HG03103 (cell line): ENCODE measurements at regions not wholly inside any gene's neighbourhood (a gene's known extent, or its start where the extent isn't known, plus 50 kb on each side); places are given as distances from the start of the nearest gene placed in this dataset.

ENCODE experiments used
- ATAC-seq: cut with Tn5 transposase; IDR thresholded peaks from one replicate; pipeline ENCODE4 v1.9.1; 2021; ENCODE audit warnings: low read depth; ENCODE audit not compliant: unreplicated experiment

GRCh38 chr6:100184473-100184872 lies 190.4 kb upstream of the MCHR2 start:
- ATAC-seq: no peak

GRCh38 chr6:100182313-100182712 lies 188.3 kb upstream of the MCHR2 start:
- no peak for ATAC-seq

GRCh38 chr6:100181309-100181708 lies 187.3 kb upstream of the MCHR2 start:
- no peak for ATAC-seq

GRCh38 chr6:100179576-100179975 lies 185.6 kb upstream of the MCHR2 start:
- ATAC-seq: no peak

- no peak for ATAC-seq
Measured at GRCh38 chr6:100177956-100178355, 183.9 kb upstream of the MCHR2 start.

- no peak for ATAC-seq
Measured at GRCh38 chr6:100176951-100177710, 183.1 kb upstream of the MCHR2 start.

GRCh38 chr6:100176311-100176950 lies 182.4 kb upstream of the MCHR2 start:
- no peak for ATAC-seq

- ATAC-seq: no peak
Measured at GRCh38 chr6:100175814-100176310, 181.8 kb upstream of the MCHR2 start.

- no peak for ATAC-seq
Measured at GRCh38 chr6:100173211-100173610, 179.2 kb upstream of the MCHR2 start.

- no peak for ATAC-seq
Measured at GRCh38 chr6:100172322-100172713, 178.3 kb upstream of the MCHR2 start.

- ATAC-seq: peak; percentile 76
Measured at GRCh38 chr6:100171533-100172321, 177.7 kb upstream of the MCHR2 start.

- ATAC-seq: no peak
Measured at GRCh38 chr6:100168148-100168547, 174.1 kb upstream of the MCHR2 start.

GRCh38 chr6:100167585-100167984 lies 173.6 kb upstream of the MCHR2 start:
- ATAC-seq: no peak

GRCh38 chr6:100166956-100167355 lies 172.9 kb upstream of the MCHR2 start:
- no peak for ATAC-seq

- no peak for ATAC-seq
Measured at GRCh38 chr6:100165442-100165841, 171.4 kb upstream of the MCHR2 start.

- ATAC-seq: no peak
Measured at GRCh38 chr6:100163035-100163434, 169.0 kb upstream of the MCHR2 start.

- ATAC-seq: no peak
Measured at GRCh38 chr6:100161782-100162365, 167.9 kb upstream of the MCHR2 start.

GRCh38 chr6:100160930-100161329 lies 166.9 kb upstream of the MCHR2 start:
- ATAC-seq: no peak

- ATAC-seq: no peak
Measured at GRCh38 chr6:100155141-100155540, 161.1 kb upstream of the MCHR2 start.

GRCh38 chr6:100153636-100154275 lies 159.7 kb upstream of the MCHR2 start:
- no peak for ATAC-seq
